PC-3 (cell line): ENCODE measurements at regions not wholly inside any gene's neighbourhood (a gene's known extent, or its start where the extent isn't known, plus 50 kb on each side); places are given as distances from the start of the nearest gene placed in this dataset.
"Not testable (repeated sequence)": the region's sequence is repeated elsewhere in the genome, so short reads cannot be mapped to it uniquely, and the experiment has no call there.

Source experiments
- CTCF ChIP-seq: fragments of 300-600 bp; sonication (generic); conservative IDR thresholded peaks from 2 replicates; pipeline ENCODE4 v1.5.1; 2017; ENCODE audit warnings: antibody characterized with exemption, low read depth, mild to moderate bottlenecking, low read length
- EZH2 ChIP-seq: fragments of 300-600 bp; sonication (generic); IDR thresholded peaks from one replicate; pipeline ENCODE4 v1.6.1; 2017; ENCODE audit warnings: antibody characterized with exemption, mild to moderate bottlenecking, low read length; ENCODE audit not compliant: unreplicated experiment
- EZH2phosphoT487 ChIP-seq: fragments of 300-600 bp; sonication (generic); IDR thresholded peaks from 2 replicates; pipeline ENCODE4 v1.6.1; 2018; ENCODE audit warnings: mild to moderate bottlenecking, antibody characterized with exemption, low read length, borderline replicate concordance

- TF ChIP-seq CTCF, EZH2, EZH2phosphoT487: not testable (repeated sequence)
These were observed 522.7 kb upstream of the HS3ST5 start for GRCh38 chr6:114865506-114865905.
